Tibial artery (tissue), 4 donors: ENCODE measurements at regions not wholly inside any gene's neighbourhood (a gene's known extent, or its start where the extent isn't known, plus 50 kb on each side); places are given as distances from the start of the nearest gene placed in this dataset.

ENCODE experiments used
- DNase-seq, 2 donors: peaks; one replicate each; pipeline ENCODE4 v3.0.0-alpha.2; 2019
- H3K27ac ChIP-seq, 2 donors: fragments of 200-600 bp; sonication (generic) in 1 of 2; 1 replicate in 1 of 2; 2 replicates in 1 of 2; pipeline ENCODE4 v1.5.1; 2018 to 2019; ENCODE audit warnings: mild to moderate bottlenecking in 1 of 2
- H3K27me3 ChIP-seq, 2 donors: fragments of 200-600 bp; sonication (generic) in 1 of 2; one replicate each; pipeline versions ENCODE4 v1.5.1 to v1.6.0; 2016 to 2019
- H3K36me3 ChIP-seq, 3 donors: fragments of 200-600 bp; sonication (generic) in 2 of 3; one replicate each; pipeline ENCODE4 v1.5.1; 2016 to 2019; ENCODE audit warnings: mild to moderate bottlenecking in 2 of 3
- H3K4me1 ChIP-seq, 4 donors: fragments of 200-600 bp; sonication (generic) in 2 of 4; 1 replicate in 3 of 4; 2 replicates in 1 of 4; pipeline ENCODE4 v1.5.1; 2016 to 2019
- H3K4me3 ChIP-seq, 2 donors: fragments of 200-600 bp; sonication (generic) in 1 of 2; 1 replicate in 1 of 2; 2 replicates in 1 of 2; pipeline ENCODE4 v1.5.1; 2018 to 2019; ENCODE audit warnings: mild to moderate bottlenecking in 2 of 2
- H3K9me3 ChIP-seq, 3 donors: fragments of 200-600 bp; sonication (generic) in 1 of 3; one replicate each; pipeline ENCODE4 v1.5.1; 2016 to 2019
- intact Hi-C: fragments of 100-400 bp; cut with DNase I; formaldehyde crosslinking; loops from one replicate; pipeline ENCODE4 v1.15.0; 2023; ENCODE audit warnings: low total_unique reads
- TF ChIP-seq, protein P1 (sequence below), 2 experiments: fragments of 200-600 bp in 1 of 2; fragments of 450-650 bp in 1 of 2; IDR thresholded peaks; one replicate each; pipeline ENCODE4 v1.5.1; 2017 to 2019; ENCODE audit warnings: antibody characterized with exemption in 2 of 2, mild to moderate bottlenecking in 1 of 2, moderate library complexity in 1 of 2

DNA sequence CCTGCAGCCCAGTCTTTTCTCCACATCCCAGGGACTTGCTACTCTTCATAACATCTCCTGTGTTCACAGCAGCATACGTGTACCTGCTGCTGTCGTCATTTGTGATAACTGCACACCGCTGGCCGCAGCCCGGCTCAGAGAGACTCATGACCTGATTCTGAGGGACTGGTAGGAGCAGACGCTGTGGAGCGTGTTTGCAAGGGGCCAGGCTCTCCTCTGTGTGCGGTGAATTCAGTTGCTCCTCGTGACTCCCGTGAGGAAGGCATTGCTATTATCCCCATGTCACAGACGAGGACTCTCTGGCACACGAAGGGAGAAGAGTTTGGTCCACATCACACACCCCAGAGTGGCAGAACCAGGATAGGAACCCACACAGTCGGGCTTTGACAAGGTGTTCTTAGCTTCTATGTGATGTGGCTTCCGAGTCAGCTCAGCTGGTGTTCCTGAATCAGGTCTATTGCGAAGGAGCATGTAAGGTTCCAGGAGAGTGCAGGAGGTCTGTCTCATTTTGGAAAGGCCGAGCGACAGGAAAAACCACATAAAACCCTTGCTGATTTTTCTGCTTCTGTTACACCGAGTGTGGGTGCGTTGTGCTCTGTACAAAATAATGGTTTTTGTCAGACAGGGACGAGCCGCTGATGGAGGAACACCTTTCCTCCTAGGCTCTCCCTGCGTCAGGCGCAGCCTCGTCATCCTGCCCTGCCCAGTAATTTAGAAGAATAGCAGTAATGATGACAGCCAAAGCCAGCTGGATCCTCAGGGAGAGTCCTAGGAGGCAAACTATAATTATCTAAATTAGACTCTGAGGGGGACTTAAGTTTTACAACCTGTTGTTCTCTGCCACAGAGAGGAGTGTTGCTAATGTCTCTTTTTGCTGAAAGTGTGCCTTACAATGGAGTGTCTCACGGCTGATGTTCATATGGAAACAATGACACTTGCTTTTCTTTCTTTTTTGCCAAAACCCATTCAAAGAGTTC, 157.5 kb upstream of the RGMA start:
- Histone ChIP-seq H3K4me3 (no peak overlapping the region), H3K9me3 (no peaks in the 10 kb centered on the region), H3K27ac (no peak overlapping the region), H3K27me3 (no peaks in the 10 kb centered on the region), H3K36me3 (no peaks in the 10 kb centered on the region), H3K4me1 (peaks cover 0 to 12% (median 4%) of the 10 kb centered on the region in 4 donors)
- DNase-seq = no peak
- intact Hi-C loops = no loop called here
- TF ChIP-seq, protein P1, sequence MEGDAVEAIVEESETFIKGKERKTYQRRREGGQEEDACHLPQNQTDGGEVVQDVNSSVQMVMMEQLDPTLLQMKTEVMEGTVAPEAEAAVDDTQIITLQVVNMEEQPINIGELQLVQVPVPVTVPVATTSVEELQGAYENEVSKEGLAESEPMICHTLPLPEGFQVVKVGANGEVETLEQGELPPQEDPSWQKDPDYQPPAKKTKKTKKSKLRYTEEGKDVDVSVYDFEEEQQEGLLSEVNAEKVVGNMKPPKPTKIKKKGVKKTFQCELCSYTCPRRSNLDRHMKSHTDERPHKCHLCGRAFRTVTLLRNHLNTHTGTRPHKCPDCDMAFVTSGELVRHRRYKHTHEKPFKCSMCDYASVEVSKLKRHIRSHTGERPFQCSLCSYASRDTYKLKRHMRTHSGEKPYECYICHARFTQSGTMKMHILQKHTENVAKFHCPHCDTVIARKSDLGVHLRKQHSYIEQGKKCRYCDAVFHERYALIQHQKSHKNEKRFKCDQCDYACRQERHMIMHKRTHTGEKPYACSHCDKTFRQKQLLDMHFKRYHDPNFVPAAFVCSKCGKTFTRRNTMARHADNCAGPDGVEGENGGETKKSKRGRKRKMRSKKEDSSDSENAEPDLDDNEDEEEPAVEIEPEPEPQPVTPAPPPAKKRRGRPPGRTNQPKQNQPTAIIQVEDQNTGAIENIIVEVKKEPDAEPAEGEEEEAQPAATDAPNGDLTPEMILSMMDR (IDR thresholded peaks at IDR 0.05) = no peak

DNA sequence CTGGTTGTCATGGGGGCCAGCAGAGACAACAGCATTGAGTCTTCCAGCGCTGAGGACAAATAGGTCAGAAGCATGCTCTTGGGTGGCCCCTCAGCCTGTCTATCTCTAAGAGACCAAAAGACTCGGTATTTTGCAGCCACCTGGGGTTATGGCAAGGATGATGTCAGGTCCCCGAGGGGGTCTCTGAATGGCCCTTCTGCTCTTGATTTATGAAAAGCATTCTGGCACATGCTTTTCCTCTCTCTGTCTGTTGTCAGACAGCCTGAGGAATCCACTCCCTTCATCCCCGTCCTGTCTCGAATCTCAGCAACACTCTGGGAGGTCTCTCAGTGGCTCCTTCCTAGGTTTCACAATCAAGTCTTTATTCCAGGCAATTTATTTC, 156.6 kb upstream of the RGMA start:
- Histone ChIP-seq H3K36me3 (no peaks in the 10 kb centered on the region), H3K9me3 (no peaks in the 10 kb centered on the region), H3K4me1 (peaks cover 0 to 3% (median 1%) of the 10 kb centered on the region in 4 donors), H3K4me3 (no peak overlapping the region), H3K27me3 (no peaks in the 10 kb centered on the region), H3K27ac (no peak overlapping the region)
- TF ChIP-seq, protein P1 (IDR thresholded peaks at IDR 0.05) = no peak
- no peak for DNase-seq
- intact Hi-C loops = no loop called here

DNA sequence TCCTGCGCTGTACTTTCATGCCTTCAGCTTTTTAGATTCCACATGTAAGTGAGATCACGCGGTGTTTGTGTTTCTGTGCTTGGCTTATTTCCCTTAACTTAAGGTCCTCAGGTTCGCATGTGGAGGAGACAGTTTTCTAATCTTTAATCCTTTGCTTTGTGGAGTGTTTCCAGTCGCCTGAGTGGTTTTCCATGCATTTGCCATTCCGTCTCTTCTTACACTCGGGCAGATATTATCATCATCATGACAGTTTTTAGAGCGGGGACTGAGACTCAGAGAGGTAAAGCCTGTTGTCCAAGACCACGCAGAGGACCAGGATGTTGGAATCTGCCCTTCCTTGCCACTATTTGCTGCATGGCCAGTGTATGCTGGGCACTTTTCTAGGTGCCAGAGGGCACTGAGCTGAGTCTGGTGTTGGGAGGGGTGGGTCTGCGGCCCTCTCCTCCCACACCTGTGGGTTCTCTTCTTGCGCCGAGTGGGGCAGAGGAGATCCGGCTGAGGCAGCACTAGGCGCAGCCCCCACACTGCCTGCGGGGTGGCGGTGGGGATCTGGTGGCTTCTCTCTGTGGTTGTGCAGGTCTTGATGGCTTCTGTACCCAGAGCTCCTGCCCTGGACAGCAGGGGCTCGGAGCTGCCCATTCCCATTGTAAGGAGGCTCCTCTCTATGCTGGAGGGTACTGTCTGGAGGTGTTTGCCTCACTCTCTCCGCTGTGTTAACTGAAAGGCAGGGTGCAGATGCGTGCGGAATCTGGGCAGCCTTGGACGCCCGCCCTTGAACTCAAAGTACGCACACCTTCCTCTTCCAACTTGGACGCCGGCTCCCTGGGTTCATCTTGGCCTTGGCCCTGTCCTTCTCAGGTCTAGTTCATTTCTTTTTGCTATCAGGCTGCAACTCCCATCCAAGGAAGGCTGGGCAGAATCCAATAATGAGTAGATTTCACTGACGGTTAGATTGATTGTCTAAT, 156.0 kb upstream of the RGMA start:
- Histone ChIP-seq H3K27ac (no peak overlapping the region), H3K4me3 (no peak overlapping the region), H3K4me1 (no peaks in the 10 kb centered on the region), H3K27me3 (peaks cover 0 to 1% of the 10 kb centered on the region in 2 donors), H3K36me3 (no peaks in the 10 kb centered on the region), H3K9me3 (no peaks in the 10 kb centered on the region)
- TF ChIP-seq, protein P1 (IDR thresholded peaks at IDR 0.05) = no peak
- intact Hi-C loops = no loop called here
- no peak for DNase-seq

DNA sequence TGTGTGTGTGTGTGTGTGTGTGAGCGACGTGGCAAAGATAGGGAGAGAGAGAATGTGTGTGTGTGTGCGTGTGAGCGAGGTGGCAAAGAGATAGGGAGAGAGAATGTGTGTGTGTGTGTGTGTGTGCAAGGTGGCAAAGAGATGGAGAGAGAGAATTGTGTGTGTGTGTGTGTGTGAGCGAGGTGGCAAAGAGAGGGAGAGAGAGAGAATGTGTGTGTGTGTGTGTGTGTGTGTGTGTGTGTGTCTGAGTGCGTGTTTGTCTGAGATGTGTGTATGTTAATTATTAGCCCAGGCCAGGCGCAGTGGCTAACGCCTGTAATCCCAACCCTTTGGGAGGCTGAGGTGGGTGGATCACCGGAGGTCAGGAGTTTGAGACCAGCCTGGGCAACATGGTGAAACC, 154.6 kb upstream of the RGMA start:
- TF ChIP-seq, protein P1 (IDR thresholded peaks at IDR 0.05) = no peak
- intact Hi-C loops = no loop called here
- DNase-seq = no peak
- Histone ChIP-seq H3K9me3 (no peaks in the 10 kb centered on the region), H3K36me3 (no peaks in the 10 kb centered on the region), H3K27me3 (peaks cover 0 to 8% of the 10 kb centered on the region in 2 donors), H3K4me3 (no peak overlapping the region), H3K27ac (no peak overlapping the region), H3K4me1 (no peaks in the 10 kb centered on the region)

DNA sequence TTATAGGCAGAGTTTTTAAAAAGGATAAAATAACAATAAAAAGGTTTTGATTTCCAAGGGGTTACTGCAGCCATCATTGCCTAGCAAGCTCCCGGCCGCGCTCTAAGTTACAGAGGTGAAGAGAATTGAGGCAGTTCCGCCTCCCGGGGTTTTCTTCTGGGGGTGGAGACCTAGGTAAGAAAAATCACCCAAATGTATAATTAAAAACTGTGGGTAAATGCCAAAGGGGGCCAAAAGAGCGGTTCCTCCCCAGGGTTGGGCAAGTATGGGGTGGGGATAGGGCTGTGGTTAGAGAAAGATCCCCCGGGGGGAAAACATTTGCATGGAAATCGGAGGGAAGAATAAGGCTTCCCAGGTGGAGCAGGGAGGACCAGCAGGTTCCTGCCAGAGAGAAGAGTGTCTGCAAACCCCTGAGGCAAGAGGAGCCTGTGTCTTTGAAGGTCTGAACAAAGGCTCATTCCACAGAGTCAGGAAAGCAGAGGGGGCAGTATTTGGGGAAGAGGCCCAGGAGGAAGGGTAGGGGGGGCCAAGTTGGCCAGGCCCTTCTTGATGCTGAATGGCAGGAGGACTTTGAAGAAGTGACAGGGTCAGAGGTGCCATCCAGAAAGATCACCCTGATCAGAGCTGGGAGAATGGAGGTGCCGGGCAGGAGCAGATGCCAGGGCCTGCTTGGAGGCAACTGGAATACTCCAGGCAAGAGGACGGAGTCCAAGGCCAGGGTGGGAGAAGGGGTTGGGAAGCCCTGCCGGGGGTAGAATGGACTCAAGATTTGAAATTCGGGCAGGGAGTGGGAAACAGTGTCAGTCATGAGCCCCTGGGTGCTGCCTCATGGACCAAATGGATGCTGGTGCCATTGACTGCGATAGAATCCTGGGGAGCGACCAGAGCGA, 152.9 kb upstream of the RGMA start:
- Histone ChIP-seq H3K27me3 (peaks cover 0 to 8% of the 10 kb centered on the region in 2 donors), H3K9me3 (no peaks in the 10 kb centered on the region), H3K4me1 (no peaks in the 10 kb centered on the region), H3K27ac (no peak overlapping the region), H3K4me3 (no peak overlapping the region), H3K36me3 (no peaks in the 10 kb centered on the region)
- intact Hi-C loops = no loop called here
- no peak for DNase-seq
- TF ChIP-seq, protein P1 (IDR thresholded peaks at IDR 0.05) = no peak
